ENCODE measurements at regions not wholly inside any gene's neighbourhood (a gene's known extent, or its start where the extent isn't known, plus 50 kb on each side); places are given as distances from the start of the nearest gene placed in this dataset.

- DNase-seq (ENCODE audit: low spot score): no peak
Measured at GRCh38 chr17:13302983-13303382, 285.2 kb upstream of the ELAC2 start.

- no peak for DNase-seq (ENCODE audit: low spot score)
Measured at GRCh38 chr17:13302419-13302818, 284.6 kb upstream of the ELAC2 start.

- DNase-seq (ENCODE audit: low spot score): no peak
Measured at GRCh38 chr17:13297183-13297582, 279.4 kb upstream of the ELAC2 start.

- DNase-seq (ENCODE audit: low spot score): no peak
Measured at GRCh38 chr17:13293421-13293820, 275.6 kb upstream of the ELAC2 start.

- DNase-seq (ENCODE audit: low spot score): no peak
Measured at GRCh38 chr17:13292291-13292690, 274.5 kb upstream of the ELAC2 start.

- DNase-seq (ENCODE audit: low spot score): no peak
Measured at GRCh38 chr17:13288248-13288647, 270.4 kb upstream of the ELAC2 start.

GRCh38 chr17:13287226-13287625 lies 269.4 kb upstream of the ELAC2 start:
- no peak for DNase-seq (ENCODE audit: low spot score)

GRCh38 chr17:13283606-13284005 lies 265.8 kb upstream of the ELAC2 start:
- DNase-seq (ENCODE audit: low spot score): no peak

GRCh38 chr17:13281626-13282025 lies 263.8 kb upstream of the ELAC2 start:
- no peak for DNase-seq (ENCODE audit: low spot score)

GRCh38 chr17:13273806-13274205 lies 256.0 kb upstream of the ELAC2 start:
- DNase-seq (ENCODE audit: low spot score): no peak

GRCh38 chr17:13272296-13272695 lies 254.5 kb upstream of the ELAC2 start:
- no peak for DNase-seq (ENCODE audit: low spot score)

- DNase-seq (ENCODE audit: low spot score): no peak
Measured at GRCh38 chr17:13268791-13269595, 251.2 kb upstream of the ELAC2 start.

- no peak for DNase-seq (ENCODE audit: low spot score)
Measured at GRCh38 chr17:13266606-13267005, 248.8 kb upstream of the ELAC2 start.

- DNase-seq (ENCODE audit: low spot score): no peak
Measured at GRCh38 chr17:13265311-13265710, 247.5 kb upstream of the ELAC2 start.

- DNase-seq (ENCODE audit: low spot score): no peak
Measured at GRCh38 chr17:13263746-13264145, 245.9 kb upstream of the ELAC2 start.

- no peak for DNase-seq (ENCODE audit: low spot score)
Measured at GRCh38 chr17:13256545-13256944, 238.7 kb upstream of the ELAC2 start.

GRCh38 chr17:13253733-13254410 lies 236.0 kb upstream of the ELAC2 start:
- DNase-seq (ENCODE audit: low spot score): no peak

GRCh38 chr17:13244513-13244912 lies 226.7 kb upstream of the ELAC2 start:
- no peak for DNase-seq (ENCODE audit: low spot score)

GRCh38 chr17:13243585-13243984 lies 225.8 kb upstream of the ELAC2 start:
- DNase-seq (ENCODE audit: low spot score): no peak

- DNase-seq (ENCODE audit: low spot score): no peak
Measured at GRCh38 chr17:13240851-13241250, 223.0 kb upstream of the ELAC2 start.

- no peak for DNase-seq (ENCODE audit: low spot score)
Measured at GRCh38 chr17:13230350-13231264, 212.8 kb upstream of the ELAC2 start.

- no peak for DNase-seq (ENCODE audit: low spot score)
Measured at GRCh38 chr17:13228225-13228624, 210.4 kb upstream of the ELAC2 start.

- no peak for DNase-seq (ENCODE audit: low spot score)
Measured at GRCh38 chr17:13222975-13223374, 205.1 kb upstream of the ELAC2 start.
